ENCODE measurements at regions not wholly inside any gene's neighbourhood (a gene's known extent, or its start where the extent isn't known, plus 50 kb on each side); places are given as distances from the start of the nearest gene placed in this dataset.
"Not testable (repeated sequence)": the region's sequence is repeated elsewhere in the genome, so short reads cannot be mapped to it uniquely, and the experiment has no call there.

DNA sequence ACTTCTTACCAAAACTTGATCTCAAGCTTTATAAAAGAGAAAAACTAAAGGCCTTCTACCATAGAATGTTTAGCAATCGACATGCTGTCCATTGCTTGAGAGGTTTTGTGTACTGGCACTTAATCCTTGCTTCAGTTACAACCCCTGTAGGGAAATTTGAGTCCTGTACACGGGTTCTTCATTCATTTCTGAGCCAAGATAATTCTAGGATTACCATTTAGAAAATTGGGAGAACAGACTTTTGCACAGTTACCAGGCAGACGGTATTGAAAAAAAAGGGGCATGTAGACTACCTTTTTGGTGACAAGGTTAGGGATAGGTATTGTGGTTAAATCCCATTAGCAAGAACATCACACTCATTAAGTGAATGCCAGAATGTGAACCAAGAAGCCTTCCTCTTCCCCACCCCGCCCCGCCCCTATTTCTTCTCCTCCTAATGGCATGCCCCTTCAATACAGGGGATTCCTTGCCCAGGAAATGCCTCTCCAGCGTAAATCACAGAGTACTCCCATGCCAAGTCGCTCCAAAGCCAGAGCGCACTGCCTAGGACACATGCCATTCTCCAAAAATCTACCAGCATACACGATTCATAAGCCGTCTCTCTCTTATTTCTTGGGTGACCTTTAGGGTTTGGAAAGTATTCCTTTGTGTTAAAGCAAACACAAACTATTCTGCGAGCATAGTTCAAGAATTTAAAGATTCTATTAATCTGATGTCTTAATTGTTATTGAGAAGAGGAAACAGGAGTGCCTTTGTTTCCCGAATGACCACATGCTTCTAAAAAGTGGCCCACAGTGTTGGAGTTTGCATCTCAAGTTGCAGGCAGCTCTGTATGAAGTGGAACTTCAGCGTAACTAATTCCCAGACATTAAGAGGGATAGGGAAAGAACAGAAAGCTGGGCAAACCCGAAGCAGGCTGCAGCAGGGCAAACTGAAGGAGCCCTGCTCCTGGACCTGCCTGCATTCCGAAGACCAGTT lies 164.0 kb upstream of the NR2F2 start:
- Mint-ChIP-seq H3K36me3 (peaks cover 0 to 3% (median 0%) of the 10 kb centered on the region in 3 donors), H3K4me3 (no peak overlapping the region), H3K4me1 (no peaks in the 10 kb centered on the region), H3K9me3 (no peaks in the 10 kb centered on the region), H3K27me3 (ENCODE audit: low read depth in 3 of 3) (peaks cover 6 to 16% (median 12%) of the 10 kb centered on the region in 3 donors), H3K27ac (no peak overlapping the region)
- no peak for DNase-seq

DNA sequence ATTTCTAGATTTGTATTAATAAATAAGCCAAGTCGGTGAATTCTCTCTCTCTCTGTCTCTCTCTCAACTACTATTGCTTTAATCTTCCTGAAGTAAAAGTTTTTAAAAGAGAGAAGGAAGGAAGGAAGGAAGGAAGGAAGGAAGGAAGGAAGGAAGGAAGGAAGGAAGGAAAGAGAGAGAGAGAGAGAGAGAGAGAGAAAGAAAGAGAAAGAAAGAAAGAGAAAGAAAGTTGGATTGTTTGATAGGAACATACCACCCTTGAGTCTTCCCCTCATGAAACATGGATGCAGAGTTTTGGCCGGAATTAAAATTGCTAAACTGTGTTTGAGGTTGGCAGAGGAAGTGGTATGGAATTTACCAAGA lies 159.9 kb upstream of the NR2F2 start:
- not testable (repeated sequence) for H3K27ac Mint-ChIP-seq, H3K4me3 Mint-ChIP-seq, H3K9me3 Mint-ChIP-seq, H3K4me1 Mint-ChIP-seq, DNase-seq, H3K36me3 Mint-ChIP-seq
- H3K27me3 Mint-ChIP-seq (ENCODE audit: low read depth in 3 of 3), result peaks cover 3 to 16% (median 12%) of the 10 kb centered on the region in 3 donors

DNA sequence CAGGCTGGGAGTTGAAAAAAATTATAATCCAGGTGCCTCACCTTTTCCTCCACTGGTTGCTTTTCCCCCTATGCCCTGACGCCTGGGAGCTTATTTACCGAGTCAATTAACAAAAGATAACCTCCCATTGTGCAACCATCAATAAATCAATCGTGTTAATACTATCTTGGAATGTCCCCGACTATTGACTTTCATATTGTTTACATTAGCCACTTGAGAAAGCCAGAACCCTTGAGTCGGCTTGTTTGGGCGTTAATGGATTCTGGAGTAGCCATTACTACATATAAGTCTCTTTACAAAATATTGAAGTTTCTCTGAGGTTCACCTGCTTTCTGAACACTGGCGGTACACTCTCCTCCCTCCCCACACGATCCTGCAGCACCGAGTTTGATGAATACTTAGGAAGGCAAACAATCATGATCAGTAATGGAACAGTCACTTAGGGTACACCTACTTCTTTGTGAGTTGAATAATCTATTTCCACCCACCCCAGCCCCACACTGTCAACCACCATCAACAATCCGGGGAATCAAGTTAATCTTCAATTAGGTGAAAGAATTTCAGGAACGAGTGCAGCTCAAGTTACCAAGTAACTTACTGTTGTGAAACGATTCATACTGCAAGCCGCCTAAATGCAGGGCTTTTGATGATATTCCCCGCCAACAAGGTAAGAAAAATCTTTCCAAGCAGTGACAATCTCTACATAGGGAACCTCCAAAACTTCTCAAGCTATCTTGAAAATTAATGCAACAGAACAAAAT lies 159.3 kb upstream of the NR2F2 start:
- no peak for DNase-seq
- Mint-ChIP-seq H3K27me3 (ENCODE audit: low read depth in 3 of 3) (peaks cover 5 to 20% (median 12%) of the 10 kb centered on the region in 3 donors), H3K27ac (no peak overlapping the region), H3K36me3 (peaks cover 0 to 3% (median 0%) of the 10 kb centered on the region in 3 donors), H3K4me3 (no peak overlapping the region), H3K9me3 (no peaks in the 10 kb centered on the region), H3K4me1 (no peaks in the 10 kb centered on the region)

DNA sequence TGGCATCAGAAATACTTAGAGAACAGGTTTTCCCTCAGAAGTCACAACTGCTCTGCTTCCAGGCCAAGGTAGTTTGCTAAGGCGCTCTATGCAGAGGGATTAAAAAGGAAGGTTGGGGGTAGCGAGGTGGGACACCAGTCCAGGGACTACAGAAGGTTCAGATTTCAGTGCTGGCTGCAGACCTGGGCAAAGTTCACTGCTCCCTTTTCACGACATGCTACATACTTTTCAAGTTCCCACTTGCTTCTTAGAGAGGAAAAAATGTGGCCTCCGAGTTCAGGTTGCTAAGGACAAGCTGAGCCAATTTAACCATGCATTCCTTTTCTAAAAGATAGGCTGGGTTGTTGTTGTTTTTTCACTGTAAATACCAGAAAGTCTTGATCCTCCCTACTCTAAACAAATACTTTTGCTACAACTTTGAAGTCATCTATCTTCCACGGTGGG lies 158.6 kb upstream of the NR2F2 start:
- Mint-ChIP-seq H3K36me3 (peaks cover 0 to 3% (median 0%) of the 10 kb centered on the region in 3 donors), H3K4me3 (no peak overlapping the region), H3K4me1 (no peaks in the 10 kb centered on the region), H3K27me3 (ENCODE audit: low read depth in 3 of 3) (peaks cover 6 to 17% (median 12%) of the 10 kb centered on the region in 3 donors), H3K27ac (no peak overlapping the region), H3K9me3 (no peaks in the 10 kb centered on the region)
- no peak for DNase-seq

DNA sequence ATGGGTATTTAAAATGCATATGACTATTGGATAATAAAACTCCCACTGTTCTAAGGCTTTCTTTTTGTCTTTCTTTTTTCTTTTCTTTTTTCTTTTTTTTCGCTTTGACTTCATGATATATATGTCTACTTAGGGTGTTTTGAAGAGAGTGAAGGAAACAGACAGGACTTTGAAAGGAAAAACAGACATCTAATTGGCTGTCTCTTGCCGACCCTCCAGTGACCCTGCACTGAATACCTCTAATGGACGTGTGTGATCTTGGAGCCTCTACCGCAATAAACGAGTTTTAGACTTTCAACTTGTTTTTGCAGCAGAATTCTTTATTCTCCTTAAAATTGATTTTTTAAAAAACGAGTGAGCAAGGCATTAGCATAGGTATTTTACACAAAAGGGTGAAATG lies 158.1 kb upstream of the NR2F2 start:
- H3K4me3 Mint-ChIP-seq, result no peak overlapping the region
- H3K27ac Mint-ChIP-seq, result no peak overlapping the region
- H3K36me3 Mint-ChIP-seq, result peaks cover 0 to 3% (median 0%) of the 10 kb centered on the region in 3 donors
- H3K27me3 Mint-ChIP-seq (ENCODE audit: low read depth in 3 of 3), result peaks cover 6 to 17% (median 9%) of the 10 kb centered on the region in 3 donors
- no peaks in the 10 kb centered on the region for H3K9me3 Mint-ChIP-seq
- no peaks in the 10 kb centered on the region for H3K4me1 Mint-ChIP-seq
- DNase-seq, result no peak

DNA sequence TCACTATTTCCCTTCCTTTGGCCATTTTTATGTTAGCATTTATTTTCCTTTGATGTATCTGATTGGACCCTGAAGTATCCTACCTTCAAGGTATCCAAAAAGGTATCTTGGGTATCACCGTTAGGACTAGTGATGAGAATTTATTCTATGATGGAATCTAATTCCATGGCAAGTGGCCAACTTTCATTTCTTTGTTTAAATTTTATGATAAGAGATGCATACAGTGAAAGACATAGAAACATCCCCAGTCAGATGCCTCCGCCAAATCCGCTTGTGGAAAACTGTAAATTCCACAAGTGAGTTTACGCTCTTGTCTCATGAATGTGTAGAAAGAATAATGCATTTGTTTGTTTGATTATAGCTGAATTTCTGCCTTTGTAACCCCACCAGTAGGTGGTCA lies 153.7 kb upstream of the NR2F2 start:
- peaks cover 3 to 9% (median 8%) of the 10 kb centered on the region in 3 donors for H3K27me3 Mint-ChIP-seq (ENCODE audit: low read depth in 3 of 3)
- no peak overlapping the region for H3K27ac Mint-ChIP-seq
- no peaks in the 10 kb centered on the region for H3K9me3 Mint-ChIP-seq
- no peaks in the 10 kb centered on the region for H3K4me1 Mint-ChIP-seq
- DNase-seq, result no peak
- no peak overlapping the region for H3K4me3 Mint-ChIP-seq
- no peaks in the 10 kb centered on the region for H3K36me3 Mint-ChIP-seq

DNA sequence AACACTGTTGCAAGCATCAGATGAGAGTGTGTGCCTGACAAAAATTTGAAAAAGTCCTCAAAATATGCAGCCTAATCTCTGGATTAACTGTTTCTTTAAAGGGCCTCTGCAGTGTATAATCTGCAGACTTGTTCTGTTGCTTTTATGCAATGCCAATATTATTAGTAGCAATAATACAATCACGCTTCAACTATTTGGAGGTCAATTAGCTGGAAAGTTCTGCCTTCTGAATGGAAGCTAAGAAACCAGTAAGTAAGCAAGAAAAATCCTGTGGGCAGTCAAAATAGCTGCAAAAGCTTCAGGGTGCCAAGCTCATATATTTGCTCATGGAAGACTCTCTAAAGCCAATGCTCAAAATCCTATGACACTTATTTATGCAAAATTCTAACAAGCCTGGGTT lies 153.2 kb upstream of the NR2F2 start:
- H3K27me3 Mint-ChIP-seq (ENCODE audit: low read depth in 3 of 3), result peaks cover 3 to 9% (median 8%) of the 10 kb centered on the region in 3 donors
- H3K4me1 Mint-ChIP-seq, result no peaks in the 10 kb centered on the region
- no peak for DNase-seq
- no peak overlapping the region for H3K4me3 Mint-ChIP-seq
- H3K36me3 Mint-ChIP-seq, result no peaks in the 10 kb centered on the region
- no peaks in the 10 kb centered on the region for H3K9me3 Mint-ChIP-seq
- H3K27ac Mint-ChIP-seq, result no peak overlapping the region

DNA sequence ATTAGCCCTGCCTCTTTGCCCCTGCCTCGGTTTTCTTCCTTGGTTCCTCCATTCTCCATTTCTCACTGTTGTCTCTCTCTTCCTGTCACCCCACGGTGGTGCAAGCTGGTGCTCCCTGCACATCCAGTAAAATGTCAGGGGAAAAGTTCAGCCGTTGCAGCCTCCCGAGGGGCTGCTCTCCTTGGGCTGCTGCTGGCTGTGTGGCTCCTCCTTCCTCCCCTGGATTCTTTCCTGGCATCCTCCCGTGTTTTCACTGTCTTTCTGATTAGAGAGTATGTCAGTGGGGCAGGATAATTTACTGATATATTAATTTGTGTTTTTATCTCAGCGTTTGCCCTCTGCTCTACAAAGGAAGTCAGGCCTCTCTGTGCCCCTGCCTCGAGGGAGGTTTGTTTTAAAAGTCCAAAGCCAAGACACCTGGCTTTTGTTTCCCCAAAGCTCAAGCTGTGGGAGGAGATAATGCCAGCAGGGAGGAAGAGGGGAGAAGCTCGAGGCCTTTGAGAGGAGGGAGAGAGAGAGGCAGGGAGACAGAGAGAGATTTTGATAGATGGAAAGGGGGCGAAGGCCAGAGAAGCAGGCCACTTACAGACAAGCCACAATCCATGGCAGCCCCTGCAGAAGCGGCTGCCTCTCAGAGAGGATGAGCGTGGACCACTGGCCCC lies 150.3 kb upstream of the NR2F2 start:
- no peaks in the 10 kb centered on the region for H3K4me1 Mint-ChIP-seq
- H3K36me3 Mint-ChIP-seq, result no peaks in the 10 kb centered on the region
- H3K4me3 Mint-ChIP-seq, result no peak overlapping the region
- no peak overlapping the region for H3K27ac Mint-ChIP-seq
- peaks cover 3 to 9% (median 8%) of the 10 kb centered on the region in 3 donors for H3K27me3 Mint-ChIP-seq (ENCODE audit: low read depth in 3 of 3)
- H3K9me3 Mint-ChIP-seq, result no peaks in the 10 kb centered on the region
- DNase-seq, result no peak

DNA sequence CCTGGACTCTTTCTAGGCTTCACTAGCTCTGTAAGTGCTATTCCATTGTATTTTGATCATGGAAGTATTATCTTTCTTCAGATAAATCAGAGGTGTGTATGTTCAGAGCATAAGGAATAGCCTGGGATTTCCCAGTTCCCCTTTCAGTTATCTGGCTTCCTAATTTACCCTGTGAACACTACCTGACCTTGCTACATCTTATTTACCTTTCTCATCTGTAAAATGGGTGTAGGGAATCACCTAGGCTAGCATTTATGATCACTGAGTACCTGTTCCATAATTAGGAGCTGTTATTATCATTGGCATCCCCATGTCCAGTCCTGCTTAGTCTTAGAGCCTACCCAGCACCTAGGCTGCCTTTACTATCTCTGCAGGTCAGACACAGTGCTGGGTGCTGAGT lies 149.3 kb upstream of the NR2F2 start:
- Mint-ChIP-seq H3K4me1 (no peaks in the 10 kb centered on the region), H3K27me3 (ENCODE audit: low read depth in 3 of 3) (peaks cover 4 to 7% (median 5%) of the 10 kb centered on the region in 3 donors), H3K4me3 (no peak overlapping the region), H3K9me3 (no peaks in the 10 kb centered on the region), H3K36me3 (no peaks in the 10 kb centered on the region), H3K27ac (no peak overlapping the region)
- no peak for DNase-seq

DNA sequence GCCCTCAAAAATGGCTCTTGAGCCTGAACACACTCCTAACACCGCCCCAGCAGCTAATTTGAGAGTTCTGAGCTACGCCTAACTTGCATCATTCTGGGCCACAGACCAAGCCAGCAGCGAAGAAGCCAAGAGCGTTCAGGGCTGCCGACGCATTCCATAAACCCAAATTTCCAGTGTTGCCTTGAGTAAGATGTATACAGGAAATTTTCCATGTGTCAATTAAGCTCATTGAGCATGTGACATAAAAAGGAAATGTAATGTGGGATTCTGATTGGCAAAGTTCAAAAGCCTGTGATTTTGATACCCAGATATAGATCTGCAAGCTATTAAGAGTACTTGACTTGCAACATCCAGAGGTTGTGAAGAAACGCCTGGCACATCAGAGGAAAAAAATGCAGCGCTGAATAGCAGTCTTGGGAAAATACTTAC lies 148.6 kb upstream of the NR2F2 start:
- H3K4me1 Mint-ChIP-seq, result no peaks in the 10 kb centered on the region
- H3K9me3 Mint-ChIP-seq, result no peaks in the 10 kb centered on the region
- H3K27me3 Mint-ChIP-seq (ENCODE audit: low read depth in 3 of 3), result peaks cover 5 to 7% (median 5%) of the 10 kb centered on the region in 3 donors
- H3K36me3 Mint-ChIP-seq, result no peaks in the 10 kb centered on the region
- H3K27ac Mint-ChIP-seq, result no peak overlapping the region
- DNase-seq, result no peak
- H3K4me3 Mint-ChIP-seq, result no peak overlapping the region

DNA sequence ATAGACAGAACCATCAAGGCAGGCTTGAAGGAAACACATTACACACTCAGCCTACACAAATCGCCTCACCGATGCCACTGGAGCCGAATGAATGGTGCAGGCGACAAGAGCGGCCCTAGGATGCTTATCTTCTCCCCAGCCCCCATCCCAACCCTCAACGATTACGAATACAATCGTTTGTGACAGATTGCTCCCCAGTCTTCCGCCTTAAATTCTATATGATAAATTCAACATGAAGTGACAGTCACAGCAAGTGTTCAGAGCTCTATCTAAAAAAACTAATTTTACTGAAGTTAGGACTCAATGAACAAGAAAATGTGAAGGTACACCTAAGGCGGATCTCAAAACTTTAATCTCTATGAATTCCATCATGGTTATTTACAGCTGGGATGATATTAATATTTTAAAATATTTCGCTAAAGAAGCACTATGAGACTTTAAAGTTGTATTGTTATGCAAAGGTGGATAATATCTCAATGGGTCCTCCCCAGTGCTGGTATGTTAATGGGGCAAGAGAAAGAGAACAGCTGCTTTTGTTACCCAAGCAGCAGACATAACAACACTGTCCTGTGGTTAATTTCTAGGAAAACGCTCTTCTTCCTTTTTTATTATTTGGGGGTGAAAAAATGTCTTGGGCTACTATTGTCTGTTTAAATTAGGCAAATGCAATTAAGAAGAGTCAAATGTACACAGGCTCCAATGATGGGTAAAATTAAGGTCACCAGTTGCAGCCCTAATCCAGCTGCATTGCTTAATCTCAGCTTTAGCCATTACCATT lies 147.6 kb upstream of the NR2F2 start:
- no peaks in the 10 kb centered on the region for H3K36me3 Mint-ChIP-seq
- DNase-seq, result no peak
- no peaks in the 10 kb centered on the region for H3K9me3 Mint-ChIP-seq
- H3K27me3 Mint-ChIP-seq (ENCODE audit: low read depth in 3 of 3), result peaks cover 5 to 7% (median 5%) of the 10 kb centered on the region in 3 donors
- no peaks in the 10 kb centered on the region for H3K4me1 Mint-ChIP-seq
- no peak overlapping the region for H3K27ac Mint-ChIP-seq
- H3K4me3 Mint-ChIP-seq, result no peak overlapping the region

DNA sequence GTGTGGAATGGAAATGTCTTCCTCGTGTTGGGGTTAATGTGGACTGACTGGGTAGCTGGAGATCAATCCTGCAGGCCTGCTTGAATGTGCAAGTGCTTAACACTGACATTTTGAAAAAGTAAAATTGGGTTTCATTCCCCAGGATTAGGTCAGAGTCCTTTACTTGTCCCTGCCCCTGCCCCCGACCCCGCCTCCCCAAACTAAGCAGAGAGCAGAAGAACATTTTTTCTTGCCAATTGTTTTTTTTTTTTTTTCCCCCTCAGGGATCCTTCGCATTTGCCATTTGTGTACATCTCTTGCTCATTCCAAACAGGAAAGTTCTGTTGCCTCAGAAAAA lies 147.0 kb upstream of the NR2F2 start:
- Mint-ChIP-seq H3K27me3 (ENCODE audit: low read depth in 3 of 3) (peaks cover 5 to 7% (median 5%) of the 10 kb centered on the region in 3 donors), H3K27ac (no peak overlapping the region), H3K9me3 (no peaks in the 10 kb centered on the region), H3K4me1 (no peaks in the 10 kb centered on the region), H3K36me3 (no peaks in the 10 kb centered on the region), H3K4me3 (no peak overlapping the region)
- DNase-seq, result no peak

DNA sequence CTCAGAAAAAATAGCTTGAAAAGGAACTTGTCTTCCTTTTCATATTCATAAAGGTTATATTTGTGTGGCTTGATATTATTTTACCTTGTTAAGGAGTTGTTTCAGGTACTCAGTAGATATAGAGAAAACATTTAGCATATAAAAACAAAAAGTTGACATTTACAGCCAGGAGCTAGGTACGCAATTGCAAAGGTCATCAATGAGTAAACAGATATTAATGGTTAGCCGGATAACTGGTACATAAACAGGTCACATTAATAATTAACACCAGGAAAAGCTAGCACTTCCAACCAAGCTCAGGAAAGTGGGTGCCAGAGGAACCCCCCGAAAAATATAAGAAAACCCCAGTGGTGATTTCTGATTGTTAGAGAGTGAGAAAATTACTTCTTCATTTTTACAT lies 146.6 kb upstream of the NR2F2 start:
- no peak overlapping the region for H3K27ac Mint-ChIP-seq
- no peaks in the 10 kb centered on the region for H3K9me3 Mint-ChIP-seq
- DNase-seq, result no peak
- H3K36me3 Mint-ChIP-seq, result no peaks in the 10 kb centered on the region
- H3K4me3 Mint-ChIP-seq, result no peak overlapping the region
- H3K27me3 Mint-ChIP-seq (ENCODE audit: low read depth in 3 of 3), result peaks cover 5 to 7% (median 5%) of the 10 kb centered on the region in 3 donors
- H3K4me1 Mint-ChIP-seq, result no peaks in the 10 kb centered on the region

Data from immature natural killer cell (primary cell).